ENCODE measurements at regions not wholly inside any gene's neighbourhood (a gene's known extent, or its start where the extent isn't known, plus 50 kb on each side); places are given as distances from the start of the nearest gene placed in this dataset.
"Not testable (repeated sequence)": the region's sequence is repeated elsewhere in the genome, so short reads cannot be mapped to it uniquely, and the experiment has no call there.

DNA sequence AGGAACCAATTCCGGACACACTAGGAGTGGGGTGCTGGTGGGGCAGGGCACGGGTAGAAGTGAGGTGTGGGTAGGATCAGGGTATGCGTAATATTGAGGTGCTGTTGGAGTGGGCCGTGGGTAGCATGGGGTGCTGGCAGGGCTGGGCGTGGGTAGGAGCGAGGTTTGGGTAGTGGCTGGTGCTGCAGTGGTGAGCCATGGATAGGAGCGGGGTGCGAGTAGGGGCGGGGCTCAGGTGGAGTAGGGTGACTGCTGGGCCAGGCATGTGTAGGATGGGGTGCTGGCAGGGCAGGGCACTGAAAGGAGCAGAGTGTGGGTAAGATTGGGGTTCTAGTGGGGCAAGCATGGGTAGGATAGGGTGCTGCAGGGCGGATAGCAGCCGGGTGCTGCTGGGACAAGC, 114.2 kb upstream of the DUSP22 start:
- no peak for DNase-seq (ENCODE audit: low read depth)
- TF ChIP-seq, protein P1, sequence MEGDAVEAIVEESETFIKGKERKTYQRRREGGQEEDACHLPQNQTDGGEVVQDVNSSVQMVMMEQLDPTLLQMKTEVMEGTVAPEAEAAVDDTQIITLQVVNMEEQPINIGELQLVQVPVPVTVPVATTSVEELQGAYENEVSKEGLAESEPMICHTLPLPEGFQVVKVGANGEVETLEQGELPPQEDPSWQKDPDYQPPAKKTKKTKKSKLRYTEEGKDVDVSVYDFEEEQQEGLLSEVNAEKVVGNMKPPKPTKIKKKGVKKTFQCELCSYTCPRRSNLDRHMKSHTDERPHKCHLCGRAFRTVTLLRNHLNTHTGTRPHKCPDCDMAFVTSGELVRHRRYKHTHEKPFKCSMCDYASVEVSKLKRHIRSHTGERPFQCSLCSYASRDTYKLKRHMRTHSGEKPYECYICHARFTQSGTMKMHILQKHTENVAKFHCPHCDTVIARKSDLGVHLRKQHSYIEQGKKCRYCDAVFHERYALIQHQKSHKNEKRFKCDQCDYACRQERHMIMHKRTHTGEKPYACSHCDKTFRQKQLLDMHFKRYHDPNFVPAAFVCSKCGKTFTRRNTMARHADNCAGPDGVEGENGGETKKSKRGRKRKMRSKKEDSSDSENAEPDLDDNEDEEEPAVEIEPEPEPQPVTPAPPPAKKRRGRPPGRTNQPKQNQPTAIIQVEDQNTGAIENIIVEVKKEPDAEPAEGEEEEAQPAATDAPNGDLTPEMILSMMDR (conservative IDR thresholded peaks at IDR 0.05; ENCODE audit: low read depth, low read length) = no peak
- H3K4me3 ChIP-seq (ENCODE audit: low read length) = no peak overlapping the region

DNA sequence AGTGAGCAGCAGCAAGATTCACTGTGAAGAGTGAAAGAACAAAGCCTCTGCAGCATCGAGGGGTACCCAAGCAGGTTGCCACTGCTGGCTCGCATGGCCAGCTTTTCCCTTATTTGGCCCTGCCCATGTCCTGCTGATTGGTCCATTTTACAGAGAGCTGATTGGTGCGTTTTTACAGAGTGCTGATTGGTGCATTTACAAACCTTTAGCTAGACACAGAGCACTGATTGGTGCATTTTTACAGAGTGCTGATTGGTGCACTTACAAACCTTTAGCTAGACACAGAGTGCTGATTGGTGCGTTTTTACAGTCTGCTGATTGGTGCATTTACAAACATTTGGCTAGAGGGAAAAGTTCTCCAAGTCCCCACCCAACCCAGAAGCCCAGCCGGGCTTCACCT, 113.4 kb upstream of the DUSP22 start:
- not testable (repeated sequence) for DNase-seq (ENCODE audit: low read depth); H3K4me3 ChIP-seq (ENCODE audit: low read length)

DNA sequence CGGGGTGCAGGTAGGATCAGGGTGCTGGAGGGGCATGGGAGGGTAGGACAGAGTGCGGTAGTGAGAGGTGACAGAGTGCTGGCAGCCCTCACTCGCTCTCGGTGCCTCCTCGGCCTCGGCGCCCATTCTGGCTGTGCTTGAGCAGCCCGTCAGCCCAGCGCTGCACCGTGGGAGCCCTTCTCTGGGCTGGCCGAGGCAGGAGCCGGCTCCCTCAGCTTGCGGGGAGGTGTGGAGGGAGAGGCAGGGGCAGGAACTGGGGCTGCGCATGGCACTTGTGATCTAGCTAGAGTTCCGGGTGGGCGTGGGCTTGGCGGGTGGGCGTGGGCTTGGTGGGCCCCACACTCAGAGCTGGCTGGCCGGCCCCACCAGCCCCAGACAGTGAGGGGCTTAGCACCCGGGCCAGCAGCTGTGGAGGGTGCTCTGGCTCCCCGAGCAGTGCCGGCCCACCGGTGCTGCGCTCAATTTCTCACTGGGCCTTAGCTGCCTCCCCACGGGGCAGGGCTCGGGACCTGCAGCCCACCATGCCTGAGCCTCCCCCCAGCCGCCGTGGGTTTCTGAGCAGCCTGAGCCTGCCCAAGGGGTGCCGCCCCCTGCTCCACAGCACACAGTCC, 112.8 kb upstream of the DUSP22 start:
- TF ChIP-seq, protein P1 (conservative IDR thresholded peaks at IDR 0.05; ENCODE audit: low read depth, low read length) = no peak
- H3K4me3 ChIP-seq (ENCODE audit: low read length) = no peak overlapping the region
- no peak for DNase-seq (ENCODE audit: low read depth)

DNA sequence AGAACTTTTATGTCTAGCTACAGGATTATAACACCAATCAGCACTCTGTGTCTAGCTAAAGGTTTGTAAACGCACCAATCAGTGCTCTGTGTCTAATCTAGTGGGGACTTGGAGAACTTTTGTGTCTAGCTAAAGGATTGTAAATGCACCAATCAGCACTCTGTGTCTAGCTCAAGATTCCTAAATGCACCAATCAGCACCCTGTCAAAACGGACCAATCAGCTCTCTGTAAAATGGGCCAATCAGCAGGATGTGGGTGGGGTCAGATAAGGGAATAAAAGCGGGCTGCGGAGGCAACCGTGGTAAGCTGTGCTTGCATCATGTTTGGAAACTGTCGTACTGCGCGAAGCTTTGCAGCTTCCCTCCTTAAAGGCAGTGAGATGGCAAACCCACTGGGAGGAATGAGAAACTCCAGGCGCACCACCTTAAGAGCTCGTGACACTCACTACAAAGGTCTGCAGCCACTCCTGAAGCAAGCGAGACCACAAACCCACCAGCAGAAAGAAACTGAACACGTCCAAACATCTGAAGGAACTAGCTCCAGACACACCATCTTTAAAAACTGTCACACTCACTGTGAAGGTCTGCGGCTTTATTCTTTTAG, 112.1 kb upstream of the DUSP22 start:
- DNase-seq (ENCODE audit: low read depth); H3K4me3 ChIP-seq (ENCODE audit: low read length): not testable (repeated sequence)

DNA sequence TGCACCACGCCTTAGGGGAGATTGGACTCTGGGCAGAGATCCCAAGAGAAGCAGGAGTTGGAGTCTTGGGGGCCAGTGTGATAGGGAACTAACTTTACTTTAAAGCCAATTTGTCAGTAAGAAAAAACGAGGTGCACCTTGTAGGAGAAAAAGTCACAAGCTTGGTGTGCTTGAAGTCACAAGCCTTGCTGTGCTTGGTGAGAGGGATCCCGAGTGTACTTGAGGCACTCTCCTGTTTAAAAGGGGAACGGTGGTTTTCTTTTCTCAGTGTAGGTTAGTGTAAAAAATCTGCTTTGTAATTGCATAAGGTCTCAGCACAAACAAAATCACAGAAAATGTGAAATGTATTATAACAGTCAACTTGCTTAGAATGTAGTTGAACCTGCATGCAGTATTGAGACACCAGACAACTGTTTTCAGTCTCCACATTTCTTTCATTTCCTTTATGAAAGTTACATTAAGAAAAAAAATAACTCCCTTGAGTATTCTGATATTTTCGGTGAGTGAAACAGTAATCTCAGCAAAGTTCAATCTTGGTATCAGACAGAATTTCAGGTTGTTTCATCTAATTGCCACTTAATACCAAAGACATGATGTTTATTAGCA, 111.1 kb upstream of the DUSP22 start:
- TF ChIP-seq, protein P1 (conservative IDR thresholded peaks at IDR 0.05; ENCODE audit: low read depth, low read length) = no peak
- H3K4me3 ChIP-seq (ENCODE audit: low read length) = no peak overlapping the region
- DNase-seq (ENCODE audit: low read depth) = no peak

DNA sequence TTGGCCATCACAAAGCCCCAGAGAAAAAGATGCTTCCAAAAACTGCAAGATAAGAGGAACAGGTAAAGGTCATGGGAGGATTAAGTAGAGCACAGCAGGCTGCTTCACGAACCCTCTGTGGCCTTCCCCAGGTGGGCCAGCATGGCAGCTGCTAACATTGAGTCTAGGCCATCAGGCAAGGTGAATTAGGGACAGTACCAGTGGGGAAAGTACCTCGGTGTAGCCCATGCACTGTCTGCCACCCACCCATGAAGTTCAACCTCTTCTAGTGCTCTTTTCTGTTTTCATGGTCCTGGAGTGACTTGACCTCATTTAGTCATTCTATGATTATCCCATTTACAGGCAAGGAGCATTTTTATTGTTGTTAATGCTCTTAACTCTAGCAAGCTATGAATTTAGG, 108.6 kb upstream of the DUSP22 start:
- no peak overlapping the region for H3K4me3 ChIP-seq (ENCODE audit: low read length)
- TF ChIP-seq, protein P1 (conservative IDR thresholded peaks at IDR 0.05; ENCODE audit: low read depth, low read length) = no peak
- no peak for DNase-seq (ENCODE audit: low read depth)

DNA sequence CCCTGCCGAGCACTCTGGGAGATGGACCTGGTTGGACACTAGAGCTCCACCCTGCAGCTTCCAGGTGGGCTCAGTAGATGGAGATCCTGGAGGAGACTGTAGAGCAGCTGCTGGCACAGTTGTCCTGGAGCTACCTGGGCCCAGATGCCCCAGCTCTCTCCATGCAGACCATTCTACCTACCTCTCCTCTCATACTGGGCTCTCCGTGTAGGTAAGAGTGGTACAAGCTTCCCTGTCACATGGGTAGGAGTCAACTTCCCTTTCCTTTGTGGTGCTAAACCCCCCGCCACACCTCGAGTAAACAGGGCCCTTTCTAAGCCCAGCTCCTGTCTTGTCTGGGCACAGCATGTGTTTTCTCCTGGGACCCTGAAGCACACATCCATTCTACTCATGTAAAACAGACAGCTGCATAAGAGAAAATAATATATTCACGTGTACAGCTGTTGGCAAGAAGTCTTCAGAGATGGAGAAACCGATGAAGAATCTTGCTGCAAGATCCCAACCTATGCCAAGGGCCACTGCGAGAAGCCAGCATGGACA, 108.1 kb upstream of the DUSP22 start:
- TF ChIP-seq, protein P1 (conservative IDR thresholded peaks at IDR 0.05; ENCODE audit: low read depth, low read length) = no peak
- H3K4me3 ChIP-seq (ENCODE audit: low read length) = no peak overlapping the region
- no peak for DNase-seq (ENCODE audit: low read depth)

DNA sequence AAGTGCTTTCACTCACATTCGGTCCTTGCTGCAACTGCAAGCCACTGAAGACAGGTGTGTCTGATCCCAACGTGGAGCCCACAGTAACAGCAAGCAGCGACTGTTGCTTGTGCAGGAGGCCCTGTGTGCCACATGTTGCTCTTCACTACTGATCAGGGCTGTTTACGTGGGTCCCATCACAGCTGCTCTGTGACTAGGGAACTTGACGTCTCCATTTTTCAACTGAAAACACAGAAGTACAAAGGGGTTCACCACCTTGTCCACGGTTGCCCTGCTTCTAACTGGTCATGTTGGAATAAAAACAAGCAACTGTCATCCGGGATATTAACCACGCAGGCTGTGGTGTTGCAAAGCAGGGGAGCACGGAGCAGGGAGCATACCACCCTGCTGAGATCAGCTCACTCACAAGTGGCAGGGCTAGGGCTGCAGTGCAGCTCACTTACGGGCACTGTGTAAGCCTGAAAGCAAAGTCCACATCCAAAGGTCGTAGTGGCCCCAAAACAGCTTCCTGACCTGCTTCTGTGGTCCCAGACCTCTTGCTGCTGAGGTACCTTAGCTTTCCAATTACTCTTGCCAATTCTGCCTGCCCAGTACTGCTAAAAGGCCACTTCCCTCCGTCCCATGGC, 105.8 kb upstream of the DUSP22 start:
- H3K4me3 ChIP-seq (ENCODE audit: low read length) = no peak overlapping the region
- TF ChIP-seq, protein P1 (conservative IDR thresholded peaks at IDR 0.05; ENCODE audit: low read depth, low read length) = no peak
- no peak for DNase-seq (ENCODE audit: low read depth)

Data from retinal pigment epithelial cell (primary cell).